Pancreas (tissue), 10 donors: ENCODE measurements at regions not wholly inside any gene's neighbourhood (a gene's known extent, or its start where the extent isn't known, plus 50 kb on each side); places are given as distances from the start of the nearest gene placed in this dataset.

Experiments used
- ATAC-seq, 4 donors: fragments of 200-7000 bp; cut with Tn5 transposase; one replicate each; pipeline versions ENCODE4 v1.8.0 to v1.9.1; 2020; ENCODE audit warnings: mild to moderate bottlenecking in 4 of 4, moderate library complexity in 4 of 4
- DNase-seq, 6 donors: peaks; one replicate each; pipeline ENCODE4 v3.0.0-alpha.2; 2020
- FAIRE-seq: peaks from 2 replicates; lab custom pipeline; 2012; peaks lifted over from hg19 to GRCh38; lab: Jason Lieb, UNC
- H3K27ac ChIP-seq, 4 donors: fragments of 200-600 bp; sonication (generic); 1 replicate in 3 of 4; 2 replicates in 1 of 4; pipeline versions ENCODE4 v1.5.0 to v1.8.0; 2020
- H3K27me3 ChIP-seq, 4 donors: fragments of 200-600 bp; one replicate each; pipeline ENCODE4 v1.8.0; 2021
- H3K36me3 ChIP-seq, 3 donors: fragments of 200-600 bp; sonication (generic) in 1 of 3; one replicate each; pipeline versions ENCODE4 v1.5.0 to v1.8.0; 2020 to 2021
- H3K4me1 ChIP-seq, 3 donors: fragments of 200-600 bp; one replicate each; pipeline ENCODE4 v1.8.0; 2021
- H3K4me3 ChIP-seq, 4 donors: fragments of 200-600 bp; sonication (generic) in 2 of 4; one replicate each; pipeline versions ENCODE4 v1.5.0 to v1.8.0; 2020 to 2021
- H3K9me3 ChIP-seq, 4 donors: fragments of 200-600 bp; one replicate each; pipeline ENCODE4 v1.8.0; 2021
- CTCF ChIP-seq, 4 donors: fragments of 200-600 bp; sonication (generic) in 3 of 4; IDR thresholded peaks; one replicate each; pipeline versions ENCODE4 v1.5.0 to v1.8.0; 2021; ENCODE audit warnings: antibody characterized with exemption in 4 of 4
- WGBS, 2 donors: extraction: QIAGEN DNeasy Blood & Tissue Kit; methylation state at CpG; one replicate each; pipeline ENCODE4 v1.1.7; 2013; 5-methylcytosine and 5-hydroxymethylcytosine counted together
- intact Hi-C, 3 donors: fragments of 100-400 bp; cut with DNase I; formaldehyde crosslinking; loops; one replicate each; pipeline versions ENCODE4 v1.11.1 to v1.14.2; 2022
- donor health status: healthy with polysubstance abuse.
- donor health status: DM: no; HTN: no; CAD: no; lungs with moderate emphysema.
- donor health status: DM: no; HTN: no; CAD: no.
- donor health status: control.
- donor health status: control.
- donor health status: Bipolar disorder and iron deficiency.
- donor health status: DM: yes; HTN: yes; CAD: no.
- donor health status: DM: no; HTN: no; CAD: no.
- donor health status: DM: no; HTN: no; CAD: no.
- donor health status: DM: yes; HTN: yes; CAD: no.

- DNase-seq (no peak), FAIRE-seq (no peak), ATAC-seq (no peak)
- Histone ChIP-seq H3K36me3 (no peaks in the 10 kb centered on the region), H3K9me3 (no peaks in the 10 kb centered on the region), H3K27me3 (no peaks in the 10 kb centered on the region), H3K4me3 (no peak overlapping the region), H3K4me1 (no peaks in the 10 kb centered on the region), H3K27ac (no peak overlapping the region)
- 16 to 17% methylated on average over 2 of the region's 2 CpGs for WGBS, 2 donors
- intact Hi-C loops: no loop called here
- TF ChIP-seq CTCF (IDR thresholded peaks at IDR 0.05): no peak
Measured at GRCh38 chr6:80921861-80922460, 815.5 kb downstream of the BCKDHB start.

GRCh38 chr6:80907831-80908230 lies 801.4 kb downstream of the BCKDHB start:
- TF ChIP-seq CTCF (IDR thresholded peaks at IDR 0.05): no peak
- Histone ChIP-seq H3K36me3 (no peaks in the 10 kb centered on the region), H3K4me3 (no peak overlapping the region), H3K27ac (no peak overlapping the region), H3K9me3 (no peaks in the 10 kb centered on the region), H3K27me3 (no peaks in the 10 kb centered on the region), H3K4me1 (no peaks in the 10 kb centered on the region)
- DNase-seq (no peak), FAIRE-seq (no peak), ATAC-seq (no peak)
- WGBS, 2 donors: 58 to 61% methylated on average over 3 of the region's 3 CpGs
- intact Hi-C loops: no loop called here

- H3K27ac ChIP-seq: no peak overlapping the region
- no peak for FAIRE-seq
- no peaks in the 10 kb centered on the region for H3K27me3 ChIP-seq
- H3K9me3 ChIP-seq: no peaks in the 10 kb centered on the region
- ATAC-seq: no peak
- intact Hi-C loops: no loop called here
- TF ChIP-seq CTCF (IDR thresholded peaks at IDR 0.05): no peak
- no peaks in the 10 kb centered on the region for H3K4me1 ChIP-seq
- H3K36me3 ChIP-seq: no peaks in the 10 kb centered on the region
- no peak overlapping the region for H3K4me3 ChIP-seq
- no peak for DNase-seq
Measured at GRCh38 chr6:80903711-80904110, 797.2 kb downstream of the BCKDHB start.

- no peak for FAIRE-seq
- H3K36me3 ChIP-seq: no peaks in the 10 kb centered on the region
- intact Hi-C loops: no loop called here
- DNase-seq: no peak
- 45 to 63% methylated on average over 2 of the region's 2 CpGs for WGBS, 2 donors
- H3K4me3 ChIP-seq: no peak overlapping the region
- H3K27ac ChIP-seq: no peak overlapping the region
- H3K4me1 ChIP-seq: no peaks in the 10 kb centered on the region
- no peaks in the 10 kb centered on the region for H3K9me3 ChIP-seq
- ATAC-seq: no peak
- H3K27me3 ChIP-seq: no peaks in the 10 kb centered on the region
- no peak for TF ChIP-seq CTCF (IDR thresholded peaks at IDR 0.05)
Measured at GRCh38 chr6:80886475-80886874, 780.0 kb downstream of the BCKDHB start.

- WGBS, 2 donors: 27 to 40% methylated on average over 1 of the region's 1 CpG
- no peak for ATAC-seq
- intact Hi-C loops: no loop called here
Measured at GRCh38 chr6:80872951-80873308, 766.5 kb downstream of the BCKDHB start.

More at GRCh38 chr6:80872951-80873308, 766.5 kb downstream of the BCKDHB start:
- no peaks in the 10 kb centered on the region for H3K27me3 ChIP-seq
- H3K36me3 ChIP-seq: no peaks in the 10 kb centered on the region
- H3K4me3 ChIP-seq: no peak overlapping the region
- DNase-seq (no peak), FAIRE-seq (no peak)
- H3K27ac ChIP-seq: no peak overlapping the region
- TF ChIP-seq CTCF (IDR thresholded peaks at IDR 0.05): no peak
- H3K9me3 ChIP-seq: no peaks in the 10 kb centered on the region
- H3K4me1 ChIP-seq: no peaks in the 10 kb centered on the region
